Stimulated activated CD8-positive, alpha-beta memory T cell treated with anti-CD3 and anti-CD28 coated beads, Interleukin-15, amount 100 ng/mL, for 24 hours (primary cell): ENCODE measurements at regions not wholly inside any gene's neighbourhood (a gene's known extent, or its start where the extent isn't known, plus 50 kb on each side); places are given as distances from the start of the nearest gene placed in this dataset.
"Not testable (repeated sequence)": the region's sequence is repeated elsewhere in the genome, so short reads cannot be mapped to it uniquely, and the experiment has no call there.

Experiments
- DNase-seq: peaks from one replicate; pipeline ENCODE4 v3.0.0-alpha.2; 2020; ENCODE audit warnings: low read depth

DNA sequence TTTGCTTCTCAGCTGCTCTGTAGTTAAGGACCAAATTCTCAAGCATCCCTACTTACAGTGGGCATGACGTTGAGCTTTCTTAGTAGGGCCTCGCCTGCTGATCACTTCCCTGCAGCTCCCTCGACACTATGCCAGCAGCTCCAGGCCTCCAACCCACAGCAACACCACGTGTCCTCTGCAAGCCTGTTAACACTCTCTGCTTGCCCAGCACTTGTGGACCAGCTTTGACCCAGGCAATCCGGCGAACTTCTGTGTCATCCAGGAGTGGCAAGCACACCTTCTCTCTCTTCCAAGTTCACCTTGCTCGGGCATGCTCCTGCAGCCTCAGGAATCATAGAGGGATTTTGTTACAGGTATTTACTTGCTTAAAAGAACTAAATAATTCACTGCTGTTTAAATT lies 138.6 kb upstream of the FHL2 start:
- DNase-seq = no peak

DNA sequence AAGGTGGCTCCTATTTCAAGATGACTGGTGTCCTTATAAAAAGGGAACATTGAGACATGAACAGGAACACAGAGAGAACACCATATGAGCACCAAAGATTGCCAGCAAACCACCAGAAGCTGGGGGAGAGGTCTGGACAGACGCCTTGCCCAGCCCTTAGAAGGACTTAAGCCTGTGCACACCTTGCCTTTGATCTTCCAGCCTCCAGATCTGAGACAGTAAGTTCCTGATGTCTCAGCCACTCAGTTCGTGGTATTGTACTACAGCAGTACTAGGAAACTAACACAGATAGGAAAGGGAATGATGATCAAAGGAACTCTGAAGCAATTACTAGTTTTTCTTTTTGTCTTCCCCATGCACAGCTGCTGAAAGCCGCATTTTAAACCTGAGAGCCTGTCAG lies 137.3 kb upstream of the FHL2 start:
- no peak for DNase-seq

GRCh38 chr2:105529258-105529657 lies 130.4 kb upstream of the FHL2 start:
- not testable (repeated sequence) for DNase-seq

- DNase-seq = no peak
Measured at GRCh38 chr2:105526000-105526925, 127.4 kb upstream of the FHL2 start.

DNA sequence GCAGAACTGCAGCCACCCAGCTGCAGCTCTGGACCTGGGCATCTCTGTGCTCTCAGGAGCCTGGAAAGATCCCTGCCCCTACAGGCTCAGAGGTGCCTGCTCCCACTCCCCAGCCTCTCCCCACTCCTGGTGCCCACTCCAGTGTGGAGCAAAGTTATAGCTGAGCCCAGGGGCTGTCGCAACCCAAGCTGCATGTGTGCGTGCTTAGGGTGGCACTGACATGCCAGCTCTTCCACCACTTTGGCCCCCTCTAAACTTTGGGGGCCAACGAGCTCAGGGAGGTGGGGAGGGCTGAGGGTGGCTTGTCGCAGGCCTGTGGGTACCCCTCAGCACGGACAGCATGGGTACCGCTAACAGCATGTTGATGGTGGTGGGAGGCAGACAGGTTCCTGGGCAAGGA lies 126.3 kb upstream of the FHL2 start:
- no peak for DNase-seq

DNA sequence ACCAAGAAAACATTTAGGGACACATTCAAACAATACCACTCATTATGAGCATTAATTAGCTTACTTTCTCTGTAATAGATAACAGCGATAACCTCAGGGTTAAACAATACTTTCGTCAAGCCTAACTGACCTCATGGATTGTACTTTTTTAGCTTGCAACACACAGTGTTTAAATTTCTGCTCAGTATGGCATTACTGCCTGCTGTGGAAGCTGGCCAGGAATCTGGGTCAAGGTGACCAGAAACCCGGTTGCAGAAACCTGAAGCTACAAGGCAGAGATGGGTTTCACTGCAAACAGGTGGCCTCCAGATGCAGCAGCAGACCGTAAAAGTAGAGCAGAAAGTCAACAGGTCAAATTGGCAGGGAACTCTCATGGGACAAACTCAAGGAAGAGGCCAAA lies 123.8 kb upstream of the FHL2 start:
- no peak for DNase-seq

- DNase-seq = no peak
Measured at GRCh38 chr2:105521616-105522015, 122.8 kb upstream of the FHL2 start.

- no peak for DNase-seq
Measured at GRCh38 chr2:105521176-105521575, 122.3 kb upstream of the FHL2 start.

DNA sequence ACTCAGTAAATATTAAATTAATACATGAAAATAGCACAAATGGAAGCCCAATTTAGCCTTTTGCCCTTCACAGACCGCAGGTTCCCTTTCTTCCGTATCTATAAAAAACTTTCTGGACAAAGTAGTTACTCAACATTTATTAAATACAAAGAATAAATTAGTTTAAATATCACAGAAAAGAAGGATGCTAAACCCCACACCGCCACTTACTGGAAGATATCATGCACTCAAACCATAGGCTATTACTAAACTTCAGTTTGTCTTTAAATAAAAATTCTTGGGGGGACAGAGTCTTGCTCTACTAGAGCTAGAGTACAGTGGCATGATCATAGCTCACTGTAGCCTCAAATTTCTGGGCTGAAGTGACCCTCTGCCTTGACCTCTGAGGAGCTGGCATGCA lies 120.7 kb upstream of the FHL2 start:
- no peak for DNase-seq

- DNase-seq = no peak
Measured at GRCh38 chr2:105518897-105519296, 120.0 kb upstream of the FHL2 start.

DNA sequence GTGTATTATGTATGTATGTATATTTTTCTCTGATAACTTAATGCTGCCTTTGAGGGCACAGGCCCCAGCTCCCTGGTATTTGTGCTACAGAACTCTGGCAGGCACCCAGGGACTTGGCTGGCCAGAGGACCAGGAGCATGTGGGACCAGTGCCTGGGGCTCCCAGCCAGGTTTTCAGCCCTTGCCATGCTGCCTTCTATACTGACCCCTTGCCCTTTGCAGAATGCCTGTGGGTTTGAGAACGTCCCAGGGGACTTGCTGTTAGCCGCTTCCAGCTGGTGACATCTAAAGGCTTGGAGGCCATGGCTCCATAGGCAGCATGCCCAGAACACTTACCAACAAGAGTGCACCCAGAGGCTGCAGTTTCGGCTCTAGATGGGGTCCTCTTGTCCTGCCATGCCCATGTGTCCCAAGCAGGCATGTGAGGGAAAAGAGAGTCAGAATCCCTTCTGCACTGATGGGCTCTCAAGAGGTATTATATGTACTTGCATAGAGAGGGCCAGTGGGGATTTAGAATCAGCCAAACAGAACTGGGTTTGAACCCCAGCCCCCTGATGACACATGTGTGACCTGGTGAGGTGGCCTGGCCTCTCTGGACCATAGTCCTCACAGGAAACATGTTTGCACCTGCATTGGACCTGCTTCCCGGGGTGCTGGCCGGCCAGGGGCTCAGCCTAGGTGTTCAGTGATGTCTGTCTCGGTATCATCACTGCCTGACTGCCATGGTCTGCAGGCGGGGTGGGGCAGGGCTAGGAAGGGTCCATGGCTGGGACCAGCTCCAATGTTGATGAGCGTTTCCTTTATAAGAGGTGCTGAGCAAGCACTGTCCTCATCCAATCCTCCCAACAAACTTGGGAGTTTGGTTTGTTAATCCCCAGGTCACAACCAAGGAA lies 119.2 kb upstream of the FHL2 start:
- no peak for DNase-seq

- DNase-seq = no peak
Measured at GRCh38 chr2:105515581-105516415, 116.9 kb upstream of the FHL2 start.

- no peak for DNase-seq
Measured at GRCh38 chr2:105514576-105514975, 115.7 kb upstream of the FHL2 start.

- DNase-seq = no peak
Measured at GRCh38 chr2:105510761-105511528, 112.1 kb upstream of the FHL2 start.

- DNase-seq = no peak
Measured at GRCh38 chr2:105509269-105510086, 110.6 kb upstream of the FHL2 start.

- DNase-seq = not testable (repeated sequence)
Measured at GRCh38 chr2:105506860-105507259, 108.0 kb upstream of the FHL2 start.

GRCh38 chr2:105504459-105504858 lies 105.6 kb upstream of the FHL2 start:
- DNase-seq = no peak

DNA sequence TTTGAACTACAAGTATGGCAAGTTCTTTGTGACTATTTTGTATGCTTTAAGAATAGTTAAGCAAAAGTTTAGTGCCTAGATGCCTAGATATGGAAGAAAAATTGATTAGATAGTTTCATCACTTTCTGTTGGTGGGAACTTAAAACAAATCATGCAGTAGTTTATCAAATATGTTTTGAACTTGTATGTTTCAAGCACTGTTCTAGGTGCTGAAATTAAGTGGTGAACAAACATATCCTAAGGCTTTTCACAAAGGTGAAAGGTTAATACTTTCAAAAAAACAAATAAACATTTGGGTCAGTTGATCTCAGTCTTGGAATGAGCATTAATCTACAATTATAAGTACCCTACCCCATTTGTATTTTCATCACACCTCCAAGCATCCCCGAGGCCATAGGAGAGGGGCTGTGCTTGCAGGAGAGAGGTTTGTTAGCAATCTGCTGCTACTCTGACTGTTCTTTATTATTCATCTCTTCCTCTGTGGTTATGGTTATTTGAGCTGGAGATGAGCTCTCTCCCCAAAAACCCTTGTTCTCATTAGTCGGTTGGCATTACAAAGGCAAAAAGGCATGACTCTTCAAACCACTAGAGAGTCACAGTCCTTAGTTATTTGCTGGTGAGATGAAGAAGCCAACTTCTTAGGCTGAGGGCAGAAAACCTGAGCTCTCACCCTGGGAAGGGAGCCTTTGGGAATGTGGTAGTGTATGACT lies 103.9 kb upstream of the FHL2 start:
- DNase-seq = no peak

DNA sequence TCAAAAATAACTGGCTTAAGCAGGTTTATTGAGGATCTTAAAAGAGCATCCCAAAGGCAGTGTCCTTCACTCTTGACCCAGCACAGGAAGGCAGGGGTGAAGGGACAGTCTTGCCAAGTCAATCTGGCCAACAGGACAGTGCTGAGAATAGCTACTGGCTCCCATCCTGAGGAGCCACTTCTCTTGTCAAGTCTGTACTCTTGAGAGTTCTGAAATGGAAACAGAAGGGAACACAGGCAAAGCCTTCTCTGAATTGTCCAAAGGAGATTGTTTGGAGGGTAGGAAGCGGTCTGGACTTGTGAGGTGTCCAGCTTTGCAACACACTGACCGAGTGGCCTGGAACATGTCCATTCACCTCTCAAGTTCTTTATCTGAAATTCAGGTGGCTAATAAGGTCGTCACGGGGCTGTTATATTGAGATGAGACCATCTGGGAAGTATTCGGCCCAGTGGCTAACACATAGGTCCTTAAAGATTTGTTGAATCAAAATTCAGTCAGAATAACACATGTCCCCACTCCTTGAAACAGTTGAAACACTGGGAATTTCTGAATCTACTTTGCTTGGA lies 99.5 kb upstream of the FHL2 start:
- no peak for DNase-seq
